Caco-2 (cell line): ENCODE measurements at regions not wholly inside any gene's neighbourhood (a gene's known extent, or its start where the extent isn't known, plus 50 kb on each side); places are given as distances from the start of the nearest gene placed in this dataset.
"Not testable (repeated sequence)": the region's sequence is repeated elsewhere in the genome, so short reads cannot be mapped to it uniquely, and the experiment has no call there.

Experiments used
- BruUV-seq: library from RNA; stranded (reverse); fragments of 400-500 nt; replicated peaks from 2 replicates; lab custom pipeline; 2021; lab: Mats Ljungman, UMichigan
- CTCF ChIA-PET: fragments of 300-600 bp; sonication (Branson Sonifier 250); formaldehyde crosslinking; loops from one replicate; lab custom pipeline; 2022; ENCODE audit warnings: antibody characterized with exemption; lab: Charles Lee
- POLR2A ChIA-PET: fragments of 300-600 bp; sonication (Branson Sonifier 250); formaldehyde crosslinking; loops from one replicate; lab custom pipeline; 2022; ENCODE audit warnings: antibody characterized with exemption; lab: Charles Lee
- DNase-seq, 2 experiments: peaks; one replicate each; pipeline versions ENCODE4 v3.0.0 to v3.0.0-alpha.2; 2020 to 2022
- H3K27me3 ChIP-seq: replicated peaks from 2 replicates; pipeline ENCODE4 v1.6.0; 2011; ENCODE audit warnings: low read length; ENCODE audit not compliant: control insufficient read depth, insufficient read depth
- H3K36me3 ChIP-seq: 2 replicates; pipeline ENCODE4 v1.5.1; 2011; ENCODE audit warnings: low read length; ENCODE audit not compliant: control insufficient read depth, insufficient read depth
- H3K4me1 ChIP-seq: fragments of 250-450 bp; sonication (Bioruptor Pico); 2 replicates; pipeline ENCODE4 v1.5.1; 2020; ENCODE audit warnings: mild to moderate bottlenecking
- H3K4me3 ChIP-seq: 2 replicates; pipeline ENCODE4 v1.5.1; 2011; ENCODE audit warnings: low read depth, mild to moderate bottlenecking, control low read depth, low read length
- H3K9me3 ChIP-seq: fragments of 250-450 bp; sonication (Bioruptor Pico); 2 replicates; pipeline ENCODE4 v1.5.1; 2020; ENCODE audit warnings: mild to moderate bottlenecking, moderate library complexity
- H3K27ac Mint-ChIP-seq: one replicate; pipeline ENCODE4 v1.8.0; 2022; ENCODE audit warnings: mixed read lengths; ENCODE audit not compliant: unreplicated experiment
- H3K27me3 Mint-ChIP-seq: one replicate; pipeline ENCODE4 v1.8.0; 2022; ENCODE audit warnings: mixed read lengths; ENCODE audit not compliant: insufficient read depth, unreplicated experiment
- H3K36me3 Mint-ChIP-seq: one replicate; pipeline ENCODE4 v1.8.0; 2022; ENCODE audit warnings: mild to moderate bottlenecking, mixed read lengths; ENCODE audit not compliant: insufficient read depth, unreplicated experiment
- H3K4me1 Mint-ChIP-seq: one replicate; pipeline ENCODE4 v1.8.0; 2022; ENCODE audit warnings: low read depth, mixed read lengths; ENCODE audit not compliant: unreplicated experiment
- H3K4me3 Mint-ChIP-seq: one replicate; pipeline ENCODE4 v1.8.0; 2022; ENCODE audit warnings: mild to moderate bottlenecking, moderate library complexity, mixed read lengths; ENCODE audit not compliant: unreplicated experiment
- H3K9me3 Mint-ChIP-seq: one replicate; pipeline ENCODE4 v1.8.0; 2022; ENCODE audit warnings: mixed read lengths; ENCODE audit not compliant: unreplicated experiment
- intact Hi-C: fragments of 100-400 bp; cut with micrococcal nuclease; formaldehyde crosslinking; loops from one replicate; pipeline ENCODE4 v1.10.0; 2022; ENCODE audit not compliant: unreplicated experiment
- TF ChIP-seq, protein P1 (sequence below), 2 experiments: fragments of 200-600 bp in 1 of 2; IDR thresholded peaks; 1 replicate in 1 of 2; 2 replicates in 1 of 2; pipeline versions ENCODE4 v1.5.1 to v1.8.0; 2011 to 2022; ENCODE audit warnings: antibody characterized with exemption in 1 of 2, control low read depth in 1 of 2, inconsistent platforms in 1 of 2, low read depth in 1 of 2, low read length in 1 of 2, mild to moderate bottlenecking in 1 of 2, moderate library complexity in 1 of 2; ENCODE audit not compliant: insufficient read depth in 1 of 2, severe bottlenecking in 1 of 2, unreplicated experiment in 1 of 2

DNA sequence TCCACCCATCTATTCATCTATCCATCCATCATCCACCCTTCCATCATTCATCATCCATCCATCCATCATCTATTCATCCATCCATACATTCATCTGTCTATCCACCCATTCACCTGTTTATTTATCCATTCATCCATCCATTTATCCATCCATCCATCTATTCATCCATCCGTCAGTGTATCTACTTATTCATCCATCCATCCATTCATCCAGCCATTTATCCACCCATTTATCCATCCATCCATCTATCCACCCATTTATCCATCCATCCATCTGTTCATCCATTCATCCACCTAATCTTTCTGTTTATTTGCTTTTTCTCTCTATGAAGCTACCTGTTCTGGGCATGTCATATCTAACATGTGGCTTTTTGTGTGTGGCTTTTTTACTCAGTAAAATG lies 115.4 kb downstream of the CRYAA start:
- no peaks in the 10 kb centered on the region for H3K9me3 Mint-ChIP-seq
- DNase-seq: no peak
- POLR2A ChIA-PET: no interaction called here
- peaks cover 7% of the 10 kb centered on the region for H3K4me1 Mint-ChIP-seq
- H3K36me3 ChIP-seq: no peaks in the 10 kb centered on the region
- TF ChIP-seq, protein P1, sequence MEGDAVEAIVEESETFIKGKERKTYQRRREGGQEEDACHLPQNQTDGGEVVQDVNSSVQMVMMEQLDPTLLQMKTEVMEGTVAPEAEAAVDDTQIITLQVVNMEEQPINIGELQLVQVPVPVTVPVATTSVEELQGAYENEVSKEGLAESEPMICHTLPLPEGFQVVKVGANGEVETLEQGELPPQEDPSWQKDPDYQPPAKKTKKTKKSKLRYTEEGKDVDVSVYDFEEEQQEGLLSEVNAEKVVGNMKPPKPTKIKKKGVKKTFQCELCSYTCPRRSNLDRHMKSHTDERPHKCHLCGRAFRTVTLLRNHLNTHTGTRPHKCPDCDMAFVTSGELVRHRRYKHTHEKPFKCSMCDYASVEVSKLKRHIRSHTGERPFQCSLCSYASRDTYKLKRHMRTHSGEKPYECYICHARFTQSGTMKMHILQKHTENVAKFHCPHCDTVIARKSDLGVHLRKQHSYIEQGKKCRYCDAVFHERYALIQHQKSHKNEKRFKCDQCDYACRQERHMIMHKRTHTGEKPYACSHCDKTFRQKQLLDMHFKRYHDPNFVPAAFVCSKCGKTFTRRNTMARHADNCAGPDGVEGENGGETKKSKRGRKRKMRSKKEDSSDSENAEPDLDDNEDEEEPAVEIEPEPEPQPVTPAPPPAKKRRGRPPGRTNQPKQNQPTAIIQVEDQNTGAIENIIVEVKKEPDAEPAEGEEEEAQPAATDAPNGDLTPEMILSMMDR (IDR thresholded peaks at IDR 0.05; ENCODE audit: insufficient read depth in 1 of 2, low read depth in 1 of 2, low read length in 1 of 2, severe bottlenecking in 1 of 2, unreplicated experiment in 1 of 2): no peak
- no peak overlapping the region for H3K4me3 ChIP-seq
- no peaks in the 10 kb centered on the region for H3K27me3 Mint-ChIP-seq
- peaks cover 4% of the 10 kb centered on the region; the same call in 1 of the 2 replicates for H3K9me3 ChIP-seq
- no peaks in the 10 kb centered on the region for H3K27me3 ChIP-seq
- no peak overlapping the region for H3K27ac Mint-ChIP-seq
- CTCF ChIA-PET: no interaction called here
- no peak overlapping the region for H3K4me3 Mint-ChIP-seq
- H3K36me3 Mint-ChIP-seq: no peaks in the 10 kb centered on the region
- BruUV-seq: no TSS peak
- intact Hi-C loops: no loop called here
- H3K4me1 ChIP-seq: peaks cover 25% of the 10 kb centered on the region

DNA sequence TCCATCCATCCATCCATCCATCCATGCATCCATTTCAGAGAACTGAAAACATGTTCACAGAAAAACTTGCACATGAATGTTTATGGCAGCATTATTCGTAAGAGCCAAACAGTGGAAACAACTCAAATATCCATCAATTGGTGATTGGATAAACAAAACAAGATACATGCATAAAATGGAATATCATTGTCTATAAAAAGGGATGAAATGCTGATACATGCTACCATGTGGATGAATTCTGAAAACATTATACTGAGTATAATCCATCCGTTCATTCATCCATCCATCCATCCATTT lies 115.1 kb downstream of the CRYAA start:
- BruUV-seq, H3K4me3 ChIP-seq, DNase-seq, intact Hi-C loops, H3K4me3 Mint-ChIP-seq, H3K36me3 ChIP-seq, H3K9me3 ChIP-seq, H3K27me3 Mint-ChIP-seq, H3K4me1 Mint-ChIP-seq, POLR2A ChIA-PET, H3K36me3 Mint-ChIP-seq, H3K9me3 Mint-ChIP-seq, H3K27ac Mint-ChIP-seq, H3K27me3 ChIP-seq, CTCF ChIA-PET: not testable (repeated sequence)
- peaks cover 21% of the 10 kb centered on the region for H3K4me1 ChIP-seq

DNA sequence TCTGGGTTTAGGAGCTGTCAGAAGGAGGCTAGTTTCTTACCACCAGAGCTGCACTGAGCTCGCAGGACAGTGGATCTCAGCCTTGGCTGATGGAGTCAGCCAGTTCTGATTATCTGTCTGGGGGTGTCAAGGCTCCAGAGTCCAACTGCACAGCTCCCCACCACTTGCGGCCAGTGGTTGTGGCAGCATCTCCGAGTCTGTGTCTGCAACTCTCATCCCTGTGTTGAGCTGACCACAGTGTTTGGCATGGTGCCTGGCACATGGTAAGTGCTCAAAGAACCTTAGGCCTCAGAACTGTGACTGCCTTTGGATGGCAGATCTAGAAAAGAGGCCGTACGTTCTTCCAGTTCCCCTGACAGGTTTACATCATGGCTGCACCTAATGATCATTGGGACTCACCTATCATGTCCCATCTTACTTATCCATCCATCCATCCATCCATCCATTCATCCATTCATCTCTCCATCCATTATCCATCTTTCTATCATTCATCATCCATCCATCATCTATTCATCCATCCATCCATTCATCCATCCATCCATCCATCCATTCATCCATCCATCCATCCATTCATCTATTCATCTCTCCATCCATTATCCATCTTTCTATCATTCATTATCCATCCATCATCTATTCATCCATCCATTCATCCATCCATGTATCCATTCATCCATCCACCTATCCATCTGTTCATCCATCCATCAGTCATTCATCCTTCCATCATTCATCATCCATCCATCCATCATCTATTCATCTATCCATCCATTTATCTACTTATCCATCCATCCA lies 114.5 kb downstream of the CRYAA start:
- Mint-ChIP-seq H3K9me3 (no peaks in the 10 kb centered on the region), H3K36me3 (no peaks in the 10 kb centered on the region), H3K4me1 (peaks cover 5% of the 10 kb centered on the region), H3K4me3 (no peak overlapping the region), H3K27me3 (no peaks in the 10 kb centered on the region), H3K27ac (no peak overlapping the region)
- Histone ChIP-seq H3K4me1 (peaks cover 16% of the 10 kb centered on the region), H3K4me3 (no peak overlapping the region), H3K9me3 (peaks cover 4% of the 10 kb centered on the region; the same call in 1 of the 2 replicates), H3K36me3 (no peaks in the 10 kb centered on the region), H3K27me3 (no peaks in the 10 kb centered on the region)
- ChIA-PET POLR2A (no interaction called here), CTCF (no interaction called here)
- BruUV-seq: no TSS peak
- TF ChIP-seq, protein P1 (IDR thresholded peaks at IDR 0.05; ENCODE audit: insufficient read depth in 1 of 2, low read depth in 1 of 2, low read length in 1 of 2, severe bottlenecking in 1 of 2, unreplicated experiment in 1 of 2): no peak
- DNase-seq: no peak
- intact Hi-C loops: no loop called here
